Esophagus muscularis mucosa (tissue), 4 donors: ENCODE measurements at regions not wholly inside any gene's neighbourhood (a gene's known extent, or its start where the extent isn't known, plus 50 kb on each side); places are given as distances from the start of the nearest gene placed in this dataset.

Source experiments
- DNase-seq: peaks from one replicate; pipeline ENCODE4 v3.0.0-alpha.2; 2017; ENCODE audit errors: extremely low spot score
- H3K27ac ChIP-seq, 4 donors: fragments of 200-600 bp; sonication (generic); replicated peaks in 1 of 4; 1 replicate in 3 of 4; 2 replicates in 1 of 4; pipeline ENCODE4 v1.5.1; 2016 to 2019; ENCODE audit warnings: mild to moderate bottlenecking in 1 of 4
- H3K27me3 ChIP-seq, 4 donors: fragments of 200-600 bp; sonication (generic); one replicate each; pipeline versions ENCODE4 v1.5.1 to v1.6.0; 2016 to 2019
- H3K36me3 ChIP-seq, 4 donors: fragments of 200-600 bp; sonication (generic); one replicate each; pipeline ENCODE4 v1.5.1; 2016 to 2019
- H3K4me1 ChIP-seq, 4 donors: fragments of 200-600 bp; sonication (generic); one replicate each; pipeline ENCODE4 v1.5.1; 2016 to 2019
- H3K4me3 ChIP-seq, 4 donors: fragments of 200-600 bp; sonication (generic); 1 replicate in 2 of 4; 2 replicates in 2 of 4; pipeline ENCODE4 v1.5.1; 2016 to 2019; ENCODE audit warnings: mild to moderate bottlenecking in 4 of 4, moderate library complexity in 1 of 4
- H3K9me3 ChIP-seq, 4 donors: fragments of 200-600 bp; sonication (generic); 1 replicate in 3 of 4; 2 replicates in 1 of 4; pipeline ENCODE4 v1.5.1; 2016 to 2019
- EP300 ChIP-seq: sonication (generic); formaldehyde crosslinking; IDR thresholded peaks from one replicate; pipeline ENCODE4 v1.6.1; 2017; ENCODE audit warnings: antibody characterized with exemption
- POLR2A ChIP-seq: fragments of 450-650 bp; IDR thresholded peaks from one replicate; pipeline ENCODE4 v1.6.1; 2017; ENCODE audit warnings: antibody characterized with exemption, moderate library complexity, mild to moderate bottlenecking, low read depth
- POLR2AphosphoS5 ChIP-seq, 2 donors: sonication (generic); formaldehyde crosslinking; IDR thresholded peaks; one replicate each; pipeline ENCODE4 v1.6.1; 2017; ENCODE audit warnings: antibody characterized with exemption in 2 of 2
- WGBS: methylation state at CpG from one replicate; pipeline ENCODE4 v1.1.5; 2018; 5-methylcytosine and 5-hydroxymethylcytosine counted together
- intact Hi-C: fragments of 100-400 bp; cut with DNase I; formaldehyde crosslinking; loops from one replicate; pipeline ENCODE4 v1.15.1; 2023
- TF ChIP-seq, protein P1 (sequence below), 3 experiments: fragments of 200-600 bp in 2 of 3; fragments of 450-650 bp in 1 of 3; sonication (generic) in 2 of 3; IDR thresholded peaks; one replicate each; pipeline ENCODE4 v1.5.1; 2017 to 2019; ENCODE audit warnings: antibody characterized with exemption in 3 of 3, mild to moderate bottlenecking in 2 of 3, moderate library complexity in 1 of 3

- Histone ChIP-seq H3K4me3 (no peak overlapping the region), H3K27me3 (no peaks in the 10 kb centered on the region), H3K27ac (no peak overlapping the region), H3K4me1 (peaks cover 0 to 1% (median under 1%) of the 10 kb centered on the region in 4 donors), H3K36me3 (no peaks in the 10 kb centered on the region), H3K9me3 (no peaks in the 10 kb centered on the region)
- no peak for DNase-seq
- intact Hi-C loops, result no loop called here
- 83% methylated on average over 3 of the region's 3 CpGs for WGBS
- TF ChIP-seq POLR2AphosphoS5 (IDR thresholded peaks at IDR 0.05) (no peak), POLR2A (no peak), EP300 (no peak)
- TF ChIP-seq, protein P1, sequence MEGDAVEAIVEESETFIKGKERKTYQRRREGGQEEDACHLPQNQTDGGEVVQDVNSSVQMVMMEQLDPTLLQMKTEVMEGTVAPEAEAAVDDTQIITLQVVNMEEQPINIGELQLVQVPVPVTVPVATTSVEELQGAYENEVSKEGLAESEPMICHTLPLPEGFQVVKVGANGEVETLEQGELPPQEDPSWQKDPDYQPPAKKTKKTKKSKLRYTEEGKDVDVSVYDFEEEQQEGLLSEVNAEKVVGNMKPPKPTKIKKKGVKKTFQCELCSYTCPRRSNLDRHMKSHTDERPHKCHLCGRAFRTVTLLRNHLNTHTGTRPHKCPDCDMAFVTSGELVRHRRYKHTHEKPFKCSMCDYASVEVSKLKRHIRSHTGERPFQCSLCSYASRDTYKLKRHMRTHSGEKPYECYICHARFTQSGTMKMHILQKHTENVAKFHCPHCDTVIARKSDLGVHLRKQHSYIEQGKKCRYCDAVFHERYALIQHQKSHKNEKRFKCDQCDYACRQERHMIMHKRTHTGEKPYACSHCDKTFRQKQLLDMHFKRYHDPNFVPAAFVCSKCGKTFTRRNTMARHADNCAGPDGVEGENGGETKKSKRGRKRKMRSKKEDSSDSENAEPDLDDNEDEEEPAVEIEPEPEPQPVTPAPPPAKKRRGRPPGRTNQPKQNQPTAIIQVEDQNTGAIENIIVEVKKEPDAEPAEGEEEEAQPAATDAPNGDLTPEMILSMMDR (IDR thresholded peaks at IDR 0.05), result no peak
These were observed 1456.1 kb downstream of the GATA3 start for GRCh38 chr10:9510626-9511025.

- Histone ChIP-seq H3K27me3 (no peaks in the 10 kb centered on the region), H3K36me3 (no peaks in the 10 kb centered on the region), H3K4me1 (peaks cover 0 to 12% (median 11%) of the 10 kb centered on the region in 4 donors), H3K9me3 (no peaks in the 10 kb centered on the region), H3K27ac (no peak overlapping the region), H3K4me3 (no peak overlapping the region)
- whole genome bisulfite sequencing, result 39% methylated on average over 6 of the region's 6 CpGs
- no peak for DNase-seq
- intact Hi-C loops, result no loop called here
- TF ChIP-seq POLR2A (no peak), POLR2AphosphoS5 (IDR thresholded peaks at IDR 0.05) (no peak), EP300 (no peak)
- TF ChIP-seq, protein P1 (IDR thresholded peaks at IDR 0.05), result no peak
These were observed 1461.4 kb downstream of the GATA3 start for GRCh38 chr10:9515922-9516321.

DNA sequence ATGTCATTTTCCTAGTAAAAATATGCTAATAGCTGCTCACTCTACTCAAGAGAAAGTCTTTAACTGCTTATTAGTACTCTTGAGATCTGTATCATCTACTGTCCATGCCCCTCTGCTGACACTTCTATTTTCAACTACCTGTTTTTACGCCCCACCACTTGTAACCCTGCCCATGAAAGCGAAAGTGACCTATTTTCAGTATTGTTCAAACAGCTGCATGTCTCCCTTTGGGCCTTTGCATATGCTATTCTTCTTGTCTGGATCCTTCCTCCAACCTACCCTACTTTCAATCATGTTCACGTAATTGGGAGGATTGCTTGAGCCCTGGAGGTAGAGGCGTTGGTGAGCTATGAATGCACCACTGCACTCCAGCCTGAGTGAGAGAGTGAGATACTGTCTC lies 1481.3 kb downstream of the GATA3 start:
- H3K36me3 ChIP-seq, result no peaks in the 10 kb centered on the region
- no peak for DNase-seq
- no peaks in the 10 kb centered on the region for H3K9me3 ChIP-seq
- intact Hi-C loops, result no loop called here
- H3K4me3 ChIP-seq, result no peak overlapping the region
- TF ChIP-seq EP300, result no peak
- TF ChIP-seq, protein P1 (IDR thresholded peaks at IDR 0.05), result no peak
- TF ChIP-seq POLR2A, result no peak
- TF ChIP-seq POLR2AphosphoS5 (IDR thresholded peaks at IDR 0.05), result no peak
- H3K27me3 ChIP-seq, result no peaks in the 10 kb centered on the region
- H3K27ac ChIP-seq, result no peak overlapping the region
- WGBS, result 89% methylated on average over 4 of the region's 4 CpGs
- peaks cover 0 to 12% (median 0%) of the 10 kb centered on the region in 4 donors for H3K4me1 ChIP-seq

- Histone ChIP-seq H3K9me3 (no peaks in the 10 kb centered on the region), H3K27me3 (no peaks in the 10 kb centered on the region), H3K27ac (peak overlapping the region in 3 of 4 donors; percentile 34 to 51 (median 42)), H3K4me1 (peaks cover 4 to 56% (median 40%) of the 10 kb centered on the region in 4 donors), H3K36me3 (no peaks in the 10 kb centered on the region), H3K4me3 (peak overlapping the region in 1 of 4 donors; percentile 16)
- TF ChIP-seq EP300 (no peak), POLR2A (no peak), POLR2AphosphoS5 (IDR thresholded peaks at IDR 0.05) (no peak)
- TF ChIP-seq, protein P1 (IDR thresholded peaks at IDR 0.05), result no peak
- 35% methylated on average over 2 of the region's 2 CpGs for WGBS
- intact Hi-C loops, result no loop called here
- no peak for DNase-seq
These were observed 1472.6 kb upstream of the CELF2 start for GRCh38 chr10:9545073-9545472.
